WI38 (cell line): ENCODE measurements at regions not wholly inside any gene's neighbourhood (a gene's known extent, or its start where the extent isn't known, plus 50 kb on each side); places are given as distances from the start of the nearest gene placed in this dataset.

Source experiments
- H3K4me3 ChIP-seq: 2 replicates; pipeline ENCODE4 v1.5.1; 2011; ENCODE audit warnings: low read depth, mild to moderate bottlenecking, control low read depth, low read length
- TF ChIP-seq, protein P1 (sequence below): IDR thresholded peaks from 2 replicates; pipeline ENCODE4 v1.5.1; 2012; ENCODE audit warnings: low read depth, mild to moderate bottlenecking, control low read depth, low read length

DNA sequence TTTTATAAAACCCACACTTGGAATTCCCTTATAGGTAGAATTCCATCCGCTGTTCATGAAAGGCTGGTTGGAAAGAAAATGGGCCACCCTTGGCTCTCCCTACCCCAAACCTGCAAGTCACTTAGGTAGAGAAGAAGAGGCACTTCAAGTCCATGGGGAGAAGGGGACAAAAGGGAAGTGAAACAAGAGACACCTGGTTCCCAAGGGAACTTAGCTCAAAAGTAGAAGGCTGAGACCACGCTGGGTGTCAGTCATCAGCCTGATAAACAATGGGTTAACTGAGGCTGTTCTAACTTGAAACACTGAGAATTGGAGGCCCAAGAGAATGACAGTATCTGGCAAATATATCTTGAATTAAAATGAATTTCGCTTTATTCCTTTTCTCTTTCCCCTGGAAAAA lies 330.8 kb upstream of the NFE2L3 start:
- H3K4me3 ChIP-seq = no peak overlapping the region
- TF ChIP-seq, protein P1, sequence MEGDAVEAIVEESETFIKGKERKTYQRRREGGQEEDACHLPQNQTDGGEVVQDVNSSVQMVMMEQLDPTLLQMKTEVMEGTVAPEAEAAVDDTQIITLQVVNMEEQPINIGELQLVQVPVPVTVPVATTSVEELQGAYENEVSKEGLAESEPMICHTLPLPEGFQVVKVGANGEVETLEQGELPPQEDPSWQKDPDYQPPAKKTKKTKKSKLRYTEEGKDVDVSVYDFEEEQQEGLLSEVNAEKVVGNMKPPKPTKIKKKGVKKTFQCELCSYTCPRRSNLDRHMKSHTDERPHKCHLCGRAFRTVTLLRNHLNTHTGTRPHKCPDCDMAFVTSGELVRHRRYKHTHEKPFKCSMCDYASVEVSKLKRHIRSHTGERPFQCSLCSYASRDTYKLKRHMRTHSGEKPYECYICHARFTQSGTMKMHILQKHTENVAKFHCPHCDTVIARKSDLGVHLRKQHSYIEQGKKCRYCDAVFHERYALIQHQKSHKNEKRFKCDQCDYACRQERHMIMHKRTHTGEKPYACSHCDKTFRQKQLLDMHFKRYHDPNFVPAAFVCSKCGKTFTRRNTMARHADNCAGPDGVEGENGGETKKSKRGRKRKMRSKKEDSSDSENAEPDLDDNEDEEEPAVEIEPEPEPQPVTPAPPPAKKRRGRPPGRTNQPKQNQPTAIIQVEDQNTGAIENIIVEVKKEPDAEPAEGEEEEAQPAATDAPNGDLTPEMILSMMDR = no peak

DNA sequence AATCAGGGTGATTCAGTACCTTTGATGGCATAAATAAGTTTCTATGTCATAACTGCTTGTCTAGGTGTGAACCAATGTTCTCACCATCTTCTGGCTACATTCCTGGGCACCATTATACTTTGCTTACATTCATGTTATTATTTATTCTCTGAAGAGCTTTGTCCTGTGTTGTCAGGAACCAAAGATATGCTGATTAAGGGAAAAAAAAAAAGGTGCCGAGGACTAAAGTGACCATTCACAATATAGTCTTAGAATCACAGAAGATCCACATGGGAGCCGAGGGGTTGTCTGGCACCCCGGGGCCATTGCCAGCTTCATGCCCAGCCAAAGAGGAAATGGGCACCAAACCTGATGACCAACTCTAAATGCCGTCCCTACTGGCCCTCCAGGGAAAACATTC lies 329.2 kb upstream of the NFE2L3 start:
- H3K4me3 ChIP-seq = no peak overlapping the region
- TF ChIP-seq, protein P1 = no peak

DNA sequence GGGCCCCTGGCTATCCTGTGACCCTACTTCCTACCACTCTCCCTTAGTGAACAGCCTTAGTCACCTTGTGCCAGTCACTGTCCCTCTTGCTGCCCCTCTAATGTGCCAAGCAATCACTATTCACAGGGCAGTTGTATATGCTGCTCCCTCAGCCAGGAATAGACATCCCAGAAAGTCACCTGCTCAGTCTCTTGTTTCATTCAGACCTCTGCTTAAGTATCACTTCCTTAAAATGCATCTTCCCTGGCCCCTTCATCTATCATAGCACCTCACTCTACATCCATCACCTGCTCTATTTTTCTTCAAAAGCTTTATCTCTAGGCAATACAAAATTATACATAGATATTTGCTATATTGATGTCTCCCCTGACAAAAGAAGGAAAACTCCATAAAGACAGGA lies 328.4 kb upstream of the NFE2L3 start:
- TF ChIP-seq, protein P1 = no peak
- no peak overlapping the region for H3K4me3 ChIP-seq

DNA sequence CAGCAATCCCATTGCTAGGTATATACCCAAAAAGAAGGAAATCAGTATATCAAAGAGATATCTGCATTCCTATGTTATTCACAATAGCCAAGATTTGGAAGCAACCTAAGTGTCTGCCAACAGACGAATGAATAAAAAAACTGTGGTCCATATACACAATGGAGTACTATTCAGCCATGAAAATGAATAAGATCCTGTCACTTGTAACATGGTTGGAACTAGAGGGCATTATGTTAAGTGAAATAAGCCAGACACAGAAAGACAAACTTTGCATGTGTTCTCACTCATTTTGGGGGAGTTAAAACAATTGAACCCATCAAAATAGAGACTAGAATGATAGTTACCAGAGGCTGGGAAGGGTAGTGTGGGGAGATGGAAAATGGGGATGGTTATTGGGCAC lies 323.5 kb upstream of the NFE2L3 start:
- TF ChIP-seq, protein P1 = no peak
- H3K4me3 ChIP-seq = no peak overlapping the region

DNA sequence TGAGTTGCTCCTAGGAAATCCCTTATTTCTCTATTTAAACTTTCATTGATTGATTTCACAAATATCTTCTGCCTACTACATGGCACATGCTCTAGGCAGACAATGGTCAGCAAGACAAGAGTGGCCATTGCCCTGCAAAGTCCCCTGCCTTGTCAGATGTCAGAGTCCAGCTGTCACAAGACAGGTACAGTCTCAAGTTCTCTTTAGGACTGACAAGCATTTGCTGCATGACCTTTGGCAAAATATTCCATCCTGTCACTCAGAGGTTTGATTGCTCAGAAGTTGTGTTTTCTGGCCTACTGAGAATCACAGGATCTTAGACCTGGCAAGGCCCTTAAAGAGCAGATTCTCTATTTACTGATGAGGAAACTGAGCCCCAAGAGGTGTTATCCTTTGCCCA lies 322.3 kb upstream of the NFE2L3 start:
- TF ChIP-seq, protein P1 = no peak
- no peak overlapping the region for H3K4me3 ChIP-seq

DNA sequence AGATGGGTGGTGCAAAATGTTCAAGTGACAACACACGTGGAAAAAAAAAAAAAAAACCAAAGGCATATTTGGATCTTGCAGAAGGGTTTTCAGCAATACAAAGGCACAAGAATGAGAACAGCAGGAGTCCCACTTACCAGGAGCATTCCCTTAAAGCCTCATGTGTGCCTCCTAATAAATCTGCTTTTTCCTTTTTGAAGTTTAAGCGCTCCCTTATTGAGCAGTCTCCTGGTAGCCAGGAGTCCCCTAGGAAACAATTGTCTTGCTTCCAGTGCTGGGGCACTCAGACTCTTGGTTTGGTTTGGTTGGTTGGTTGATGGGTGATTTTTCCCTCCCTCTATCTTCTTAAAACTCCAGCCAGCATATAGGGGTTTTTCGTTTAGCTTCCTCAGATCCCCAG lies 321.8 kb upstream of the NFE2L3 start:
- TF ChIP-seq, protein P1 = no peak
- H3K4me3 ChIP-seq = no peak overlapping the region

DNA sequence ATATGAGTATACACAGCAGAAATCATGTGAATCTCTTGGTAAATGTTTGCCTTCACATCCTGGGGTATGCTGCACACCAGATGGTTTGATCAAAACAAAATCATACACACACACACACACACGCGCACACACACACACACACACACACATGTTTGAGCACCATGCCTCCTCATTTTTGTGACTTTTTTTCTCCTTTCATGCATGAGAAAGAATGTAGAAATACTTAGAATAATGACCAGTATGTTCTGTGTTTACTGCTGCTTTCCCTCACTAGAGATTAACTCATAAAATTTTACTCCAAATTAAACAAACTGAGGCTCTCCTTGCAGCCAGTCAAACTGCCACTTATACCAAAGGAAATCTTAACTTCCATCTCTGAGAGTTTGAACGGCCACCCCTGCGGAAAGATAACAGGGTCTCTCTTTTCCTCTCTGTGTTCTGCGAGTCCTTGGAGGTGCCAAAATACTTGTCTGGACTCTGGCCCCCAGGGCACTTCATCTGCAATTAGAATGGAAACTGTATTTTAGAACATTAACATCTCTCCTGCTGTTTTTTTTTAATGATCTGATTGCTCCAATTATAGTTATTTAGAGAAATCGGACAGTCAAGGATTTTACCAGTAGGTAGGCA lies 320.8 kb upstream of the NFE2L3 start:
- TF ChIP-seq, protein P1 = no peak
- no peak overlapping the region for H3K4me3 ChIP-seq
